ENCODE measurements at regions not wholly inside any gene's neighbourhood (a gene's known extent, or its start where the extent isn't known, plus 50 kb on each side); places are given as distances from the start of the nearest gene placed in this dataset.

DNA sequence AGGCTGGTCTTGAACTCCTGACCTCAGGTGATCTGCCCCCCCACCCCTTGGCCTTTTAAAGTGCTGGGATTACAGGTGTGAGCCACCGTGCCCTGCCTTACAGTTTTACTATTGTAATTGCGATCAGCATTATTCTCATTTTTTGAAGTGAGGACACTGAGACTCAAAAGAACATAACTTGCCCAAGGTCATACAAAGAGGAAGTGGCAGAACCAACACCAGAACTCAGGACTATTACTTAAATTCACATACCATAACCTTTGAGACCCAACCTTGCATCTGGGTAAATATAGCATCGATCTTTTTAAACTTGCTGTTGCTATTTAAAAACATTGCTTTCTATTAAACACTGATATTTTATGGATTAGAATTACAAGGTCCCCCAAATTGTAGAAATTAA, 54.2 kb downstream of the FOXI1 start:
- no peak for DNase-seq

DNA sequence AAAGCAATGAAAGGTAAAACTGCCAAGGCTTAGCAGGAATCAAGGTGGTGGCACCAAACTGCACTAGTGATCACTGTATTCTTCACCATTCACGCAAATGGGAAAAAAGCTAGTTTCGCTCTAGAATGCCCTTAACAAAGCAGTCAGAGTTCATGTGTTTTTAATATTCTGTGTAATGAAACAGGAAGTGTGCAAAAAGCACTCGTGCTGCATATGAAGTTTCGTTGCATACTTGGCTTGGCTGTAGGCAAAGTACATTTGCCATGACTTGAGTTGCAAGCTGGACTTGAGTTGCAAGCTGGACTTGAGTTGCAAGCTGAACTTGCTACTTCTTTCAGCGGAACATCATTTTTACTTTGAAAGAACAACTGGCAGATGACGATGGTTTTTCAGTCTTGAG, 55.4 kb downstream of the FOXI1 start:
- no peak for DNase-seq

DNA sequence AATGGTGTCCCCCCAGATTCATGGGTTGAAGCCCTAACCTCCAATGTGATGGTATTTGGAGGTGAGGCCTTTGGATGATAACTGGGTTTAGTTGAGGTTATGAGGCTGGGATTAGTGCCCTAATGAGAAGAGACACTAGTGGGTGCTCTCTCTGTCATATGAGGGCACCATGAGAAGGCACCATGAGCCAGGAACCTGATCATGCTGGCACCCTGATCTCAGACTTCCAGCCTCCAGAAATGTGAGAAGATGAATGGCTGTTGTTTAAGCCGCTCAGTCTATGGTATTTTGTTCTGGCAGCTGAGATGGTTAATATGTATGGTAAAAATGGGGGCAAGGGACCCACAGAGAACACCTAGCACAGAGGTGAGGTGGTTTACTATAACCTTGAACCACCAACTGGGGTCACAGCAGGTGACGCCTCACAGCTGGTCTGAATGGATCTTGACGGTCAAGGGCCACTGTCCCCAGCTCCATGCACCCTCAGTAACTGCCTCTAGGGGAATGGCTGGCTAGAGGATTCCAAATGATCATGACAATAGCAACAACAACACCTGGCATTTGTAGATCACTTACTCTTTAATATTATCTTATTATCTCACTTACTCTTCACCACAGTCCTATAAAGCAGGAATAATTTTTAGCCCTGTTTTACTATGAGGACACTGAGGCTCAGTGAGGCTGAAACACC, 57.1 kb downstream of the FOXI1 start:
- DNase-seq: no peak

DNA sequence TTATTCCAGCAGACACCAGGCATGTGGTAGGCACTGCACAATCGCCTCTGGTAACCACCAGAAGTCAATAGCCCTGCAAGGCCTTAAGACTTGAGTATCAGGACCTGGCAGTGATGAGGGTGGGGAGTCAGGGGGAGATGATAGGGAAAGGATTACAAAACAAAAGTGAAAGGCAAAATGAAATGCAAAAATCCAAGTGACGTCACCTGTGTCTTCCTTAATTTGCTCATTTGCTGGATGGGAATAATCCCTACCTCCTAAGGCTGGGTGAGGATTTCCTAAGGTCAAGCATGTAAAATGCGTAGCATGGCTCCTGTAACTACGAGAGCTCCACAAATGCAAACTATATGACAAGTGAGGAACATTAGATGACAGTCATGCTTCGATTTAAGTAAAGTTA, 58.4 kb downstream of the FOXI1 start:
- DNase-seq: no peak

DNA sequence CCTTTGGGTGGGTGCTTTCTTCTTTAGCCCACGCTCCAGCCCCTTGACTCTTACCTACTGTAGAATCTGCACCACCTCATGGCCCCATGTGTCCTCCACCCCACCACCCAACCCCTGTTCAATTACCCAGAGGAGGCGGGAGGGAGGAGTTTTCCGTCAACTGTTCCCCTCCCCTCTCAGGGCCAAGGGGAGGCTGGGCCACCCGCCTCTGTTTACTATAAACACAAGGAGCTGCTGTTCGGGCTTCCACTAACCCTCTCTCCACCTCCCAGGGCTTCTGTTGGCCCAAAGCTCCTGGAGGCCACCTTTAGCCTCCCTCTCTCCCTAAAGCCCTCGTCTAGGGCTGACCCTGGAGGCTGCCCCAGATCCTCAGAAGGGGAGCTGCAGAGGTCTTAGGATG, 59.2 kb downstream of the FOXI1 start:
- DNase-seq: no peak

DNA sequence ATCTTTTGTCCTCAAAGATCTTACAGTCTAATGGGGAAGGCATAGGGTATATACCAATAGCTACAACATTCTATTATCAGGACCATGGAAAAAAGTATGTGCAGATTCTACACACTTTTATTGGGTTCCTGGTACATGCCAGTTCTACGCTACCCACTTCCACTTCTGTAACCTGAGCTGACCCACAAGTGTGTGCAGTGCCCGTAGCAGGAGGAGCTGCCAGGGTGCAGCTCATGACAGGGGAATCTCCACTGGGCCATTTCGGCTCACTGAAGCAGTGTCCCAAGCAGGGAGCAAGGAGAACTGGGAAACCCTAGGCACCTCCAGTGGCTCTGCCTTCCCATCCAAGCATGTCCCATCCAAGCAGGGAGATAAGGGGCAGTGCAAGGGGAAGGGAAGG, 60.4 kb downstream of the FOXI1 start:
- DNase-seq: no peak

DNA sequence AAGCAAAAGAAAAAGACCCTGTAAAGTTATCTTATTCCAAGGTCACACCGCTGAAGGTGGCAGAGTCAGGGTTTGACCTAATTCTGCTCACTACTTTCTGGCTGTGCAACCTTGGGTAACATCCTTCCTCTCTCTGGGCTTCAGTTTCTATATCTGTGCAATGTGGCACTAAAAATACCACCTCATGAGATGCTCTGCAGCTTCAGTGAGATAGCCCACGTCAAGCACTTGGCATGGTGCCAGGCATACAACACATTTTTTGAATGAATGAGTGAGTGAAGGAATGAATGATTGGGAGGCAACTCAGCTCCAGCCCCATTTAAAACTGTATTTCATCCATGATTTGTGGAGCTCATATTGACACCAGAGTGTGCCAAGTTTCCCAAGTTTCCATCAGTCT, 62.3 kb downstream of the FOXI1 start:
- no peak for DNase-seq

DNA sequence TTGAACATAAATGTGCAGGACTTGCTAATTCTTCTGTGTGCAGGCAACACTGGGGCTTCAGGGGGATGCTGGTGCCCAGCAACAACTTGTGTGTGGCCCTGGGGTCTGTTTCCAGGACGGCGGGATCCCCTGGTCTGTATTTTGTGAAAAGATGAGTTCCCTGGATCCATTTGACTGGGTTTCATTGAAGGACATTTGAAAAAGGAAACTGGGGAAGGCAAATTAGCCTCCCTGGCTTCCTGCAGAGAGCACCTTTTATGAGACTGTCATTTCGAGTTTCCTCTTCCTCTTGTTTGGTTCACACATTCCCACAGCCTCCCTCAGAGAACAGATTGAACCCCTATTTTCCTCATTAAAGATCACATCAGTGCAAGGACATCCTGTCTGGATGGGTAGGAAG, 63.1 kb downstream of the FOXI1 start:
- DNase-seq: no peak

DNA sequence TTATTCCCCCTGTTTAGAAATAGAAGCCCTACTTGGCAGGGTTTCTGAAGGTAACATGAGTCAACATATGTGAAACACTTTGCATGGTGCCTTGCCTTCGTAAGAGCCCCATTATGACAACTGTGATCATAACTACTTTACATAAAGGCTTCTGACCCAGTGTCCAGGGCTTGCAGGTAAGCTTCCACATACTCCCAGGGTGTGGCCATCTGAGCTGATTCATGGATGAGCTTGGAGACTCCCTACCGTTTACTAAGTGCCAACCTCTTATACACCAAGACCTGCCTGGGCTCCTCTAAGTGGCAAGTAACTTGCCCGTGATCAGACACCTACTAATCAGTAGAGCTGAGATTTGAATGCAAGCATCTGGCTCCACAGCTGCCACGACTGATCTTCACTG, 62.8 kb upstream of the C5orf58 start:
- DNase-seq: peak in 1 of 2 experiments; percentile 19

DNA sequence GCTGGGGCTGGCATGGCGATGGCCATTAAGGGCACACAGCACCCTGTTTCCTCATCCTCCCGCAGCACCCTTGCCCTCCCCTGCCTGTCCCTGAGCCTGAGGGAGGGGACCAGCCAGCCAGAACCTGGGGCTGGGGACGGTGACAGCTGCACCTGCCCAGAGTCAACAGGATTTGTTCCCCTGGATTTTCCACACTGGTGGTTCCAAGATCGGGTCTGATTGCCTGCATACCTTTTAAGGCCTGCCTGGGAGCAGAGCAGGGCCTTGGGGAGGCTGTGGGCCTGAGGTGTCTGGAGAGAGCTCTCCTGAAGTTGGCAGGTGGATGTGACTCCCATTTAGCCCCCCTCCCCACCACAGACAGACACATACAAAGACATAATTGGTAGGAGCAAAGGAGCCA, 61.0 kb upstream of the C5orf58 start:
- no peak for DNase-seq

DNA sequence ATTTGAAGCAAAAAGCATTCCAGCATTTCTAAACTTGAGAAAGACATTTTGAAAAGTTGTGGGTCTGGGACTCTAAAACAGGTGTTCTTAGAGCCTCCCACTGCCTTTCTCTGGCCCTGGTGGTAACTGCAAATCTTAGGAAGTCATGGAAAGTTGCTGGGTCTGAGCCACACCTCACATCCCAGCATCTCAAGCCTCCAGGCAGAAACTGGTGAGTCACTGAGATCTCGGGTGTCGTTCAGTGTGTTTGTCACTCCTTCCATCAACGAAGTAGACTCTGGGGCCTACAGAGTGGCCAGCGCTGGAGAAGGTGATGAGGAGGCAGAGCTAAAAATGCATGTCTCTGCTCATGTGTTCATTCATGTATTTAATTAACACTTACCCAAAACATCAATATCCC, 59.6 kb upstream of the C5orf58 start:
- DNase-seq: no peak

DNA sequence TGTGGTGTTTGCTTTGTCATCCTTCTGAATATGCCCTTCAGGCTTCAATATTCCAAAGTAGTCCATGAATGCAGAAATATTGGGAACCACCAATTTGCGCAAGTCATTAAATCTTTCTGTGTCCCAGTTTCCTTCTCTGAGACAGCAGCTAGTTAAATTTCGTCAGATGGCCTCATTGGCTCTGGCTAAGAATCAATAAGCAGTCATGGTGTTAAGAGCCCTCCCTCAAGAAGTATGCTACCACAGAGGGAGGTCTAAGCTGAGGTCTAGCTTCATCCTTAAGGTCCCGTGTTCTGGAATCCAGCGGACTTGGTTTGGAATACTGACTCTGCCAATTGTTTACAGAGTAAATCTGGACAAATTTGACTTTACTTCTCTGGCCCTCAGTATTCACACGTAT, 59.1 kb upstream of the C5orf58 start:
- DNase-seq: no peak

DNA sequence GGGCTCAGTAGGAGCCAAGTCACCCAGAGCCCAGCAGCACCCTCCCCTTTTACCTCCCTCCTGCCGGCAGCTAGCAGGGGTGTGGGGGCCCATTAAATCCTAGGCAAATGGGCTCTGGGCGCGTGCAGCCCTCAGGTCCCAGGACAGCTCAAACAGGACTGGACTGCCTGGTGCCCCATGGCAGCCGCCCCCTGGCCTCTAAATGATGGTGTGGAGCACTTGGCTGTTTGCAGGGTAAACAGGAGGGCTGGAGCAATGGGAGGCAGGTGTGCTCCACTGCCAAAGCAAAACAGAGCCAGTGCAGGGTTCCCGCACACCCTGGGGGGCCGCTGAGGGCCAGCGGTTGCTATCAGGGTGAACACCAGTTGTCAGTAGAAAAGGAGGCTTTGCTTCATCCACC, 55.9 kb upstream of the C5orf58 start:
- DNase-seq: no peak

DNA sequence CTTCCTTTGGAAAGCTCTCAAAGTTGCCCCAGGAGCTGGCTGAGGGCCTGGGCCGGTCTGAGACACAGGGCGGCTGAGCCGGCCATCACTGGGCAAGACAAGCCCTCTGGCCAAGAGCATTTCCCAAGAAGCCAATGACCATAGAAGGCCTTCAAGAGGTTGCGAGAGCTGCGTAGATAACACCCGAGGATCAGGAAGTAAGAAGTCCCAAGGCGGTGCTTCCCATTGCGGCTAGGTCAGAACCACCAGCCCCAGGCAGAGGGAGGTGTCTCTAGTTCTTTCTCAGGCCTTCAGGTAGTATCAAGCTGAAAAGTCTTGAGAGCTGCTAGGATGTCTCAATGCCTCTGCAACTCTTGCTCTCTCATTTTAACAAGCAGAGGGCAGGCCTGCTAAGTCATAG, 54.0 kb upstream of the C5orf58 start:
- DNase-seq: no peak

DNA sequence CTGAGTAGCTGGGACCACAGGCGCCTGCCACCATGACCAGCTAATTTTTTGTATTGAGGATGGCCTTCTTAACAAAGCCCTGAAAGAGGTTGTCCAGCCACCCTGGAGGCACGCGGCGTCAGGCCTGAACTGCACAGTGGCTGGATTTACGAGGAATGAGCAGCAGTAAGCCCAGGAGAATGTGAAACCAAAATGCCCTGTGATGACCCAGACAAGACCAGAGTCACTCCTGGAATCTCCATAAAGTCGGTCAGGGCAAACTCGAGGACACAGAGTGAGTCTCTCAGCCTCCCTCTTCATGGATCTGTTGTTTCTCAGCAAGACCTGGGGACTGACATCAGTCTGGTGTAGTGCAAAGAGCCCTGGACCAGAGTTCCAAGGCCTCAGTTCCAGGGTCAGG, 53.2 kb upstream of the C5orf58 start:
- DNase-seq: no peak

DNA sequence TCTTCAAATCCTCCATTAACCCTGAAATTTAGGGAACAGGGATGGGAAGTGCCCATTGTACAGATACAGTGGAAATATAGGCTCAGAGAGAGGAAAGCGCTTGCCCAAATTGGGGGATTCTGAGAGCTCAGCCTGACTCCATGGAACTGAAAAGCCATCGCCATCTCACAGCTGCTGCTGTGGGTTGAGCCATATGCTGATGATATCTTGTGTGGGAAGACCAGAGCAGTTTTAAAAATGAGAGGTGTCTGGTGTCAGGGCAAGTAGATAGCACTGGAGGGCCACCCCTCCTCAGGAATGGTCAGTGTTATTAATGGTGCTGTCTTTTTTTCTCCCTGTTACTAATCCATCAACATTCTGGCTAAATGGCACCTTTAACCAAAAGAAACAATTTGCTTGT, 50.9 kb upstream of the C5orf58 start:
- no peak for DNase-seq

DNA sequence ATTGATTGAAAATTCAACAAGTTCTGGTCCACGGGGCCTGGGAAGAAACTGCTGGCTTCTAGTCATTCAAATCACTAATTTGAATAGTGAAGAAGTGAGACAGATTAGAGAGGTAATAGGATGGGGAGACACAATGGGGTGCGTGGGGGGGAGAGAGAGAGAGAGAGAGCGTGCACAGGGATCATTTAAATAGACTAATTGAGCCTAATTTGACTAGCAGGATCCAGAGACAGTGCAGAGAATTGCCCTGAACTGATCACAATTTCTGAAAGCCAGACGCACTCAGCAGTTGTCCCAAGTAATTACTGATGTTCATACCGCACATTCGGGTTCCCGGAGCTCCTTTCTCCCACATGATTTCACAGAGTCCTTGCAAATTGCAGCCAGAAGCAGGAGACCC, 50.3 kb upstream of the C5orf58 start:
- DNase-seq: no peak

All from NCI-H187 (cell line).